OCI-LY1 (cell line): ENCODE measurements at regions not wholly inside any gene's neighbourhood (a gene's known extent, or its start where the extent isn't known, plus 50 kb on each side); places are given as distances from the start of the nearest gene placed in this dataset.

Experiments
- EZH2 ChIP-seq: fragments of 200-600 bp; sonication (generic), shearing (Covaris generic); IDR thresholded peaks from 2 replicates; pipeline ENCODE4 v1.8.0; 2017; ENCODE audit warnings: borderline replicate concordance, mixed run types, mild to moderate bottlenecking, antibody characterized with exemption, low read length, moderate library complexity, mixed read lengths
- TF ChIP-seq, protein P1 (sequence below): fragments of 200-600 bp; sonication (generic), shearing (Covaris generic); IDR thresholded peaks from 2 replicates; pipeline ENCODE4 v1.5.1; 2017; ENCODE audit warnings: mild to moderate bottlenecking, antibody characterized with exemption, low read length, moderate library complexity, mixed read lengths

DNA sequence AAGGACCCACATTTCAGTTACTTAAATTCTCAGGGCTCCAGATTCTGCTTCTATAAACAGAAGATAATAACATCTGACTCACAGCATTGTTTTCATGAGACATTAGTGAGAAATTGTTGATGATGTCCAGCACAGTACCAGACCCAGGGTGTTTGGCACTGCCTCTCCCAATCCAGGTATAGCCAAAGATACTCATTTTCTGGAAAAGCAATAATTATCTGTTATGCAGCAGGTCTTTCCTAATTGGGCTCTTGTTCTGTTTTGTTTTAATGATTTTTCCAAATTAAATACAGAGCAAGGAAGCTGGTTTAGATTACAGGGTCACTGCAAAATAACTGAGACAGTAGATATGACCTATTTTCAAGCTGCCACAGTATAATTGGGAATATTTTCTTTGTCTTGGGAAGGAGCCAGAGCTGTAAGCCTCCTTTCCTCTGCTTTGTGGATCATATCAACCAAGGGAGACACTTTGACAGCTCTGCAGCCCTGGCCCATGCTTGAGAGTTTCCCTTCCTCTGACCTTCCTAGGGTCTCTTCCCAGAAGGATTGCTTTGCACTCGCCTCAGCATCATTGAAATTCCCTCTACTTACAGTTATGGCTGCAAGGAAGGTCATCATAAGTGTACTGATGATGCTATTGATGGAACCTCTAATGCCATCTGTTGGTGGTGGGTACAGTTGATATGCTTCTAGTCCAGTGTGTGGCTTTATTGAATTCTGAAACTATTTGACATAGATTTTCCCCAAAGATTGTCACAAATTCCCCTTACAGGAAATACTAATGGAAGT, 522.4 kb upstream of the ADAMTS9 start:
- TF ChIP-seq, protein P1, sequence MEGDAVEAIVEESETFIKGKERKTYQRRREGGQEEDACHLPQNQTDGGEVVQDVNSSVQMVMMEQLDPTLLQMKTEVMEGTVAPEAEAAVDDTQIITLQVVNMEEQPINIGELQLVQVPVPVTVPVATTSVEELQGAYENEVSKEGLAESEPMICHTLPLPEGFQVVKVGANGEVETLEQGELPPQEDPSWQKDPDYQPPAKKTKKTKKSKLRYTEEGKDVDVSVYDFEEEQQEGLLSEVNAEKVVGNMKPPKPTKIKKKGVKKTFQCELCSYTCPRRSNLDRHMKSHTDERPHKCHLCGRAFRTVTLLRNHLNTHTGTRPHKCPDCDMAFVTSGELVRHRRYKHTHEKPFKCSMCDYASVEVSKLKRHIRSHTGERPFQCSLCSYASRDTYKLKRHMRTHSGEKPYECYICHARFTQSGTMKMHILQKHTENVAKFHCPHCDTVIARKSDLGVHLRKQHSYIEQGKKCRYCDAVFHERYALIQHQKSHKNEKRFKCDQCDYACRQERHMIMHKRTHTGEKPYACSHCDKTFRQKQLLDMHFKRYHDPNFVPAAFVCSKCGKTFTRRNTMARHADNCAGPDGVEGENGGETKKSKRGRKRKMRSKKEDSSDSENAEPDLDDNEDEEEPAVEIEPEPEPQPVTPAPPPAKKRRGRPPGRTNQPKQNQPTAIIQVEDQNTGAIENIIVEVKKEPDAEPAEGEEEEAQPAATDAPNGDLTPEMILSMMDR, result no peak
- TF ChIP-seq EZH2, result no peak
